Suprapubic skin (tissue), 3 donors: ENCODE measurements at regions not wholly inside any gene's neighbourhood (a gene's known extent, or its start where the extent isn't known, plus 50 kb on each side); places are given as distances from the start of the nearest gene placed in this dataset.

Experiments
- EP300 ChIP-seq: sonication (generic); formaldehyde crosslinking; IDR thresholded peaks from one replicate; pipeline ENCODE4 v1.6.1; 2017; ENCODE audit warnings: antibody characterized with exemption
- POLR2A ChIP-seq, 2 donors: fragments of 450-650 bp; IDR thresholded peaks; one replicate each; pipeline ENCODE4 v1.6.1; 2017; ENCODE audit warnings: antibody characterized with exemption in 2 of 2, mild to moderate bottlenecking in 2 of 2, moderate library complexity in 2 of 2
- TF ChIP-seq, protein P1 (sequence below), 2 donors: fragments of 200-600 bp in 1 of 2; fragments of 450-650 bp in 1 of 2; sonication (generic) in 1 of 2; IDR thresholded peaks; one replicate each; pipeline ENCODE4 v1.5.1; 2016 to 2019; ENCODE audit warnings: antibody characterized with exemption in 2 of 2, mild to moderate bottlenecking in 1 of 2, moderate library complexity in 1 of 2

DNA sequence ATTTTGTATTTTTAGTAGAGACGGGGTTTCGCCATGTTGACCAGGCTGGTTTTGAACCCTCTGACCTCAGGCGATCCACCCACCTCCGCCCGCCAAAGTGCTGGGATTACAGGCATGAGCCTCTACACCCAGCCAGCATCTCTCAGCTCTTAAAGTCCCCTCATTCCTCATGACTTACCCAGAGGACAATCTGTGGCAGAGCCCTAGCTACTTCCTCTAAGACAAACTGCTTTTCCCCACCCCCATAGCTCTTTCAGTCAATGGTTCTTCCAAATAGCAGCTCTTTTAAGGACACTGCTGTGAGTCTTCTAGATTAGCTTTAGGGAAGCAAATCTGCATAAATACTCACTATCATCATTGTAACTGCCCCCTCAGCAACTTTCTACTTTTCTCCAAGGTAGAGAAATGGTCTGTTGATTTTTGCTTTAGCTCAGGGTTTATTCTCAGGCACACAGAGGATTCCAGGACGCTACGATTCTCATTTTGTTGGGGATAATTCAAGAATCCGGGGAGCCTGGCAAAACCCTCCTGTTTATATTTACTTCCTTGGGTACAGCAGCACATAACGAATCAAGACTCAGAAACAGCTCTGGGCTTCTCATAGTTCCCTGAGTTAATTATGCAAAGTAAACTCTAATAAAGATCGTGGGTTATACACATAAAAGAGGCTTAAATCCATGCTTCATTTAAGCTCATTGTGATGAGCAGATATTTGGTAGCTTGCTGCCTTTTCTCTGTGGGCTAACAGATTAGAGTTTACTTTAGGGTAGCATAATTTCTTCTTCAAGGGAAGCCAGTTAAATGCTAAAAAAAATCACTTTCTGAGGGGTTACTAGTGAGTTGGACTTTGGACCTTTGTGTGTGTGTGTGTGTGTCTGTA, 357.4 kb downstream of the TDRD3 start:
- TF ChIP-seq, protein P1, sequence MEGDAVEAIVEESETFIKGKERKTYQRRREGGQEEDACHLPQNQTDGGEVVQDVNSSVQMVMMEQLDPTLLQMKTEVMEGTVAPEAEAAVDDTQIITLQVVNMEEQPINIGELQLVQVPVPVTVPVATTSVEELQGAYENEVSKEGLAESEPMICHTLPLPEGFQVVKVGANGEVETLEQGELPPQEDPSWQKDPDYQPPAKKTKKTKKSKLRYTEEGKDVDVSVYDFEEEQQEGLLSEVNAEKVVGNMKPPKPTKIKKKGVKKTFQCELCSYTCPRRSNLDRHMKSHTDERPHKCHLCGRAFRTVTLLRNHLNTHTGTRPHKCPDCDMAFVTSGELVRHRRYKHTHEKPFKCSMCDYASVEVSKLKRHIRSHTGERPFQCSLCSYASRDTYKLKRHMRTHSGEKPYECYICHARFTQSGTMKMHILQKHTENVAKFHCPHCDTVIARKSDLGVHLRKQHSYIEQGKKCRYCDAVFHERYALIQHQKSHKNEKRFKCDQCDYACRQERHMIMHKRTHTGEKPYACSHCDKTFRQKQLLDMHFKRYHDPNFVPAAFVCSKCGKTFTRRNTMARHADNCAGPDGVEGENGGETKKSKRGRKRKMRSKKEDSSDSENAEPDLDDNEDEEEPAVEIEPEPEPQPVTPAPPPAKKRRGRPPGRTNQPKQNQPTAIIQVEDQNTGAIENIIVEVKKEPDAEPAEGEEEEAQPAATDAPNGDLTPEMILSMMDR (IDR thresholded peaks at IDR 0.05): no peak
- TF ChIP-seq POLR2A (IDR thresholded peaks at IDR 0.05): no peak
- TF ChIP-seq EP300: no peak
